GM21447 (cell line): ENCODE measurements at regions not wholly inside any gene's neighbourhood (a gene's known extent, or its start where the extent isn't known, plus 50 kb on each side); places are given as distances from the start of the nearest gene placed in this dataset.
"Not testable (repeated sequence)": the region's sequence is repeated elsewhere in the genome, so short reads cannot be mapped to it uniquely, and the experiment has no call there.

Source experiments
- ATAC-seq: cut with Tn5 transposase; IDR thresholded peaks from one replicate; pipeline ENCODE4 v1.9.1; 2021; ENCODE audit not compliant: unreplicated experiment

DNA sequence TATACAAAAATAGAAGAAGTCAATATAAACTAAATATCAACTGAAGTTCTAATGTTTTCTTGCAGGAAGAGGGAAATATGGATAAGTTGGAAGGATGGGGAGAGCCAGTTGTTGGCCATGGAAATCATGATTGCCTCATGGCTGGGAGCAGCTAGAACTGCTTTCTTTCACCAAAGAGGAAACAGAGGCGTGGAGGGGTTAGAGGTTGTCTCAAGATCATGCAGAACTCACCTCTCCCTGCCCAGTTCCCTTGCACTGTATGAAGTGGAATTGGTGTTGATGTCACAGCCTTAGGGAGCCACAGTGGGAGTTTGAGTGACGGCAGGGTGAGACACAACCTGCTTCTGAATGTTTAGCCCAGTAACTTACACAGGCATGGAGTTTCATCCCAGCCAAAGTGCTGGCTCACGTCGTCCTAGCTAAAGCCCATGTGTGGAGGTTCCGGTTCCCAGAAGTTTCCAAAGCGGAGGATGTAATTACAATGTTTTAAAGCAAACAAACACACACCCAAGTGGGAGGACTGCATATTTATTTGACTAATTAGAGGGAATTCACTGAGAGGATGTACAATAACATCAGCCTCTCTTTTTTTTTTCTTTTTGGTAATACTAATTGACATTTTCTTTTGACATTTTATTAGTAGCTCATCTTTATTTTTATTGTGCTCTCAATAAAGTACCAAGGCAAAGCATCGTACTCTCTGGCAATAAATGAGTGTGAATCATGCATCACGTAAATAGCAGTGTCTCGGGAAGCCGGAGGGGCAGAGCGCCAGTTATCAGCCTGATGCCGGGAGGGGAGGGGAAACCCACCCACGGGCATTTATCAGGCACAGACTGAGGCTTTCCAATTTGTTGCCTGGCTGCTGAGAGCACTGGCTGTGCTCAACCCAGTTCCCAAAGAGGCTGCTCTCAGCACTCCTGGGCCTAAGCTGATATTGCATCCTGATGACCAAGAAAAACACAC, 118.7 kb upstream of the CDH5 start:
- ATAC-seq: no peak

DNA sequence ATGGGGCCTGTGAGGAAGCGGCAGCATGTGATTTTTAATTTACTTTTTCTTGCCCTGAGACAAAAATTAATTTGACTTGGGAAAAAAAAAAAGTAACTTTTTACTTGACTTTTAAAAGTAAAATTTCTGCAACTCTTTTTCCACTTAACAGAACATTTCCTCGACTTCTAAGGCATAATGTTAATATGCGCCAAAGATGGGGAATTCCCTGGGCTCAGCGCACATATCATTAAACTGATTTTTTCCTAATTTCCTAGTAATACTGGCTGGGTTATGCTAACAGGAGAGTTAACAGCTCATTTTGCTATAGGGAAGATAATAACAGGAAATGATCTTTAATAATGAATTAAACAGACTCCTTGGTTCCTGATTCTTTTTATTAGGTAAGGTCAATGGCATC, 120.6 kb upstream of the CDH5 start:
- ATAC-seq: no peak

DNA sequence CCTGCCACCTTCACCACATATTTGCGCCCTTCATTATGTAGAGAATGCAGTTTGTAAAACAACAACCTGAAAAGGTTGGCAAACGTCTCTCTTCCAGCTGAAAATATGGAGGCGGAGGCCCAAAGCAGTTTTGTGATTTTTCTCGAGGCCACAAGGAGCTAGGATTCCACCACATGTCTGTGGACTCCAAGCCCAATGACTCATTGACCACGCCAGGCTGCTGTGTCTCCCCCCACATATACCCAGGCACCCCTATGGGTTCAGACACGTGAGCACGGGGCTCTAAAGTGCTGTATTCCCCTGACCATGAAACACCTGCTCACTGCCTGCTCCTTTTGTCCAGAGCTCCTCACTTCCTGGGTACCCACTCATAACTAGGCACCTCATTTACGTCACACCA, 121.4 kb upstream of the CDH5 start:
- no peak for ATAC-seq

DNA sequence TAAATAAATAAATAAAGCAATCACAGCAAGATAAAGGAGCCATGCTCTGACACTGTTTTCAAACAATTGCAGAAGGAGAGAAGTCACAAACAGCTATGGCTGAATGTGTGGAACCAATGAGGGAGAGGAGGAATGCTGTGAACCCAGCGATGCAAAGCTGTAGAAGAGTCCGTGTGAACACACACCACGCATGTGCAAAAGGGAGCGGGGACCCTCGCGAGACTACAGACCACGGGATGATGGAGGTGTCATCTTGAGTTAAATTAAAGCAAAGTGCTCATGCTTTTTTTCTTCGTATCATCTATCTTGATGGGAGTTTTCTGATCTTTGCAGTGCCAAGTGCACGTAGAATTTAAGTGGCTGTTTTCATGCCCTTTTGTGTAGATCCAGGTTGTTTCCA, 123.8 kb upstream of the CDH5 start:
- ATAC-seq: no peak

DNA sequence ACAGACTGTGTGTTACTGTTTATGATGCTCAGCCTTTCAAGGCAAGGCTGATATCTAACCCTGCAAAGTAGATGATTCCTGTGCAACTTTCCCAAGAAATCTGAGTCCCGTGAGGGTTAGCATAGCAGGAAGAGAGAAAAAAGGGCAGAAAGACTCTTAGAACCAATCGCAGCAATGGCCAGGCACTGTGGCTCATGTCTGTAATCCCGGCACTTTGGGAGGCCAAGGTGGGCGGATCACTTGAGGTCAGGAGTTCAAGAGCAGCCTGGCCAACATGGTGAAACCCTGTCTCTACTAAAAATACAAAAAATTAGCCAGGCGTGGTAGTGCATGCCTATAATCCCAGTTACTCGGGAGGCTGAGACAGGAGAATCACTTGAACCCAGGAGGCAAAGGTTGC, 124.3 kb upstream of the CDH5 start:
- not testable (repeated sequence) for ATAC-seq

DNA sequence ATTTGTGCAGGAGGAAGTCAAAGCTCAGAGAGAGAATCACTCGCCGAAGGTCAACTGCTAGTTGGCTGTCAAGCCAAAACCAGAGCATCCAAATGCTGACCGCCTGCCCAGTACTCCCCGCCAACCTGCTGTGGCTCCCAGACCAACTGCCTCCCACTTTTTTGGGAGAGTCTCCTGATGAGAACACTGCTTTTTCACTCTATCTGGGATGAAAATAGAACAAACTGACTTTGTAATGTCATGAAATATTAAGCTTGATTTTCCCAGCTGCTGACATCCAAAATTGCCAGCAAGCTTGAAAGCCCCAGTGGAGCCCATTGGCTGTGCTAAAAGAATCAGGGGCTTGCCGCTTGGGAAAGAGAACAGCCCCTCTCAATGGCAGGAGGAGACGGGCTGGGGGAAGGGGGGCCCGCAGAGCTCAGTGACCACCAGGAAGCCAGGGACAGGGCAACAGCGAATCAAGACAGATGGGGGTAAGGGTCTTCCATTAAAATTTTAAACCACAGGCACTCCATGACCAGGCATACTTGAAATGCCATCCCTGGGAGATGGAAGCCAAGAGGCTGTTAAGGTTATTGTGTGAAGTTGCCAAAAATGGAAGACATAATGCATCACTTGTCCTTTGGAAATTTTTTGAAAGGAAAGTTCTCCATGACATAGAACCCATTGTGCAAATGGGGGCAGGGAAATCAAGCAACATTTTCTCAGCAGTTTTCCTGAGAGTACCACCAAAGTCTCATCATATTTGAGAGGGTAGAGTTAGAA, 125.7 kb upstream of the CDH5 start:
- ATAC-seq: no peak

DNA sequence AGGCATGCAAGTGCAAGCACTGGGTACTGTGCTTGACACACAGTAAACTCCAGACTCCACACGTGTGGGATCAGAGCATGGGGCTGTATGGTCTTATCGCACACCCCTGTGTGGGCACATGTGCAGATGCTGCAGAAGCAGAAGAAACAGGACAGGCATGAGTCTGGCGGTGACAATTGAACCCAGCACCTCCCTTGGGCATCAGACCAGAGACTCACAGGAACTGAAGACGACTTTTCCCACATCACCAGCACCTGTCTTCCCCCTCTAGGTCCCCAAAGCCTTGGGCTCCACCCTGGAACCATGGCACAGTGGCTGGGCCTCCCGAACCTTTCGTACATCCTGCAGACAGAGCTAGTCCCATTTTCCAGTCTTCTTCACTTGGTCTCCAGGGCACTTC, 126.4 kb upstream of the CDH5 start:
- no peak for ATAC-seq

DNA sequence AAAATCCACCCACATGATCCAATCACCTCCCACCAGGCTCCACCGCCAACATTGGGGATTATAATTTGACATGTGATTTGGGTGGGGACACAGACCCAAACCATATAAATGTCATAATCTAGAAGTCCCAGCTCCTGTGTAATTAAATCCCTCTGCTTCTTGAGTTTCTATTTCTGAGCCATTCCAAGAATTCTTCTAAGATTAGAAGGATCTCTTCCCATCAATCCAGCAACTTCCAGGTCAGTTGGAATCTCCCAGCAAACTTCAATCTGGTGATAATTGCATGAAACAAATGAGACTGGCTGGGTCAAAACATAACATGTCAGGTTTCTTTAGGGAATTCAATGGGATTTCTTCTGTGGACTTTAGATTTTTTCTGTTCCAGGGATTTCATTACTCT, 127.8 kb upstream of the CDH5 start:
- no peak for ATAC-seq

DNA sequence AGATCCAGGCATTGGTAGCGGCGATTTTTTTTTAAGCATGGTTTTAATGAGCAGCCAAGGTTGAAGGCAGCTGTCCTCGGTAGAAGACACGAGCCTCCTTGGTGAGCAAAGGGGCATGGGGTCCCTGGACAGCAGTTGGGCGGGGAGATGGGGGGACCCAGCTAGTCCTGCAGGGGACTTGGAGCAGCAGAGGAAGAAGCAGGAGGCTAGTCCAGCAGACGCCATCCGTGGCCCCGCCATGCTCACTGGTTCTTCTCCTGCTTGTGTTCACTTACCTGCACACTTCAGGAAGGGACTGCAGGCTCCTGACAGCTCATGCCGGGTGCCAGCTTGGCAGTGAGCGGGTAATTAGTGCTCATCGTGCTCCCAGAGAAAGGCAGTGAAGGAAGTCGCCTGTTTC, 130.2 kb upstream of the CDH5 start:
- no peak for ATAC-seq

DNA sequence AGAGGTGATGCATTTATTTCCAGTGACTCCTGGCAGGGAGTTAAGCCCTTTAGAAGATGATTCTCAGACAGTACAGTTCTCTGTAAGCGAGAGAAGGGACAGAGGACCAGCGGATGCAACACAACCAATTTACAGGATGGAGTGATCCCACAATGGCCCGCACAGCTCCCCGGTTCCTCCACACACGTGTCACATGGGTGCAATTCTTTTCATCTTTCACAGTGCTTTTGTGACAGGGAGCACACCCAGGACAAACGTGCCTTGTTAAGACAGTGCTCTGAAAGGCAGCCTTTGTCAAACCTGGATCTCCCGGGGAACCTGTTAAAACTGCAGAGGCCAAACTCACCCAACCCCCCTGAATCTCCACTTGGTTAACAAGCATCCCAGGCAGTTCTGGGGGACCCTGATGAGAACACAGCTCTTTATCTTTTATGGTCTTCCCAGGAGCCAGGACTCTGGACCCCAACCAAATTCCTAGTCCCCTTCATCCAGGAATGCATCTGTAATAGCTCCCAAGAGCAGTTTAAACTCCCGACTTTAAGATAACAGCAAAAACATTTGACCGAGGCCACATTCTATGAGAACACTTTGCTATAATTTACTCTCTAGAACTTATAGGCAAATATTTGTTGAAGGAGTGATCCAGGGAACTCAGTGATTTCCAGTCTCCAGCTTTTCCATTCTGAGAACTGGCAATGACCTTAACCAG, 134.9 kb upstream of the CDH5 start:
- no peak for ATAC-seq

DNA sequence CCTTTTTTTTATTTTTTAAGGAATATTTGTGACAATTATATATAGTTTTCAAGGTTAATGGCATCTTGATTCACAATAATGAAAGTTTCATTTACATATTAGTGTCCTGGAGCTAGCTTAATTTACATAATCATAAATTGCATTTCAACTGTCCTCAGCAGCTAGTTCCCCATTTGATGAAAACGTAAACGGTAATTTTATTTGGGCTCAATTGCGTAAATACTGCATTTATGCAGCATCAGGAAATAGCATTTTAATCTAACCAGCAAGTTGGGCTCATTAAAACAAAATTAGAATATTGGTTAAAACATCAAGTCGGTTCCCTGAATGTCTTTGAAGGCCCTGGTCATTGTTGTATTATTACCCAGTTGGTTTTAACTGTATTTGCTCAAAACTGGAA, 136.8 kb upstream of the CDH5 start:
- no peak for ATAC-seq

DNA sequence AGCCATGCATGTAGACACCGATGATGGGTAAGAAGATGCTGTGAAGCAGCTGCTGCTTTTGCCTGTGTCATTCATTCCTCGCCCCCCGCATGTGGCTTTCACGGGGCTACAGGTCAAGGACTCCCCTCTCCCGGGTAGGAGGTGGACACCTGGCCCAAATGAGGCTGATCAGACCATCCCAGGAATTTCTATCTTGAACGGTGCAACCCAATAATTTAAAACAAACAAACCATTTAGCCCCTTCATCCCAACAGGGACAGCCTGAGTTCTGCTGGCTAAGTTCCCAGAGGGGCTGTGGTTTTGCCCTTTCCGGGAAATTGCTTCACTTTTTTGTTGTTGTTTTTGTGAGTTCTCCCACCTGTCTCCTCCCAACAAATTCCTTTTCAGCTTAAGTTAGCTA, 137.7 kb upstream of the CDH5 start:
- ATAC-seq: no peak

DNA sequence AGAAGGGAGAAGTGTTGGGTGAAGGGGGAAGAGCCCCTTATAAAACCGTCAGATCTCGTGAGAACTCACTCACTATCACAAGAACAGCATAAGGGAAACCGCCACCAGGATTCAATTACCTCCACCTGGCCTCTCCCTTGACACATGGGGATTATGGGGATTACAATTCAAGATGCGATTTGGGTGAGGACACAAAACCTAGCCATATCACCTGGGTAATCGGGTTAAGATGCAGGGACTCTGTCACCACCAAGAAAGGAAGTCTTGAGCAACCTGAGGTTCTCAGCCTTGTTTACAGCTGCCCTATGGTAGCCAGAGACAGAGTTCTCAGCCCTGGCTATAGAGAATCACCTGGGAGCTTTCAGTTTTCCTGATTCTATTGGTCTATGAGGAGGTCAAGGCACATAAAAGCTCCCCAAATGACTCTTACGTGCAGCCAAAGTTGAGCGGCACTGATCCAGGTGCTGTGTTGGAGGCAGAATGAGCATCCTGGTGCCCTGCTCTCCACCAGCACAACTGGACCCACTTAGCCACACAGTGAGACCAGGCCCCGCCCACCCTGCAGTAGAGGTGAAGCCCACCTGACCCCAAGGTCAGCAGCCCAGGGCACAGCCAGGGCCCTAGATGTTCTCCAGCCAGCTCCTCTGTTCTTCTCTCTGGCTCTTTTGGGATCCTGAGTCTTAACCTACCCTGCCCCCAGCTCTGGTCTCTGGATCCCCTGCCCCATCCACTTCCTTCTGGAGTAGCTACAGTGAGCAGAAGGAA, 138.5 kb upstream of the CDH5 start:
- no peak for ATAC-seq

DNA sequence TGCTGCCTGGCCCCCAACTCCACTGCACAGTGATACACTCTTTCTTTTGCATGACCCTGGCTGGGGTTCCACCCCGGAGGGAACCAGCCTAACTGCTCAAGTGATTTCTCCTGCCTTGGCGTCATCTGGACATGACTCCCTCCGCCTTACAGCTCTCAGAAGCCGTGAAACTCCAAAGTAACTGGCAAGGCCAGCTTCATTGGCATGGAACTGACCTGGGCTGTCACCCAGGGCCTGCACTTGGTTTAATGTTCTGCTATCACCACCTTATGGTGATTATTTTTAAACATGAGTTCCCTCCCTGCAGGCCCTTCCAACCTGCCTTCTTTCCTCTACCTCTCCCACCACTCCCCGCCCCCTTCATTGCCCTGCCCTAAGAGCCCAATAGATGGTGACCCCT, 139.7 kb upstream of the CDH5 start:
- ATAC-seq: no peak

DNA sequence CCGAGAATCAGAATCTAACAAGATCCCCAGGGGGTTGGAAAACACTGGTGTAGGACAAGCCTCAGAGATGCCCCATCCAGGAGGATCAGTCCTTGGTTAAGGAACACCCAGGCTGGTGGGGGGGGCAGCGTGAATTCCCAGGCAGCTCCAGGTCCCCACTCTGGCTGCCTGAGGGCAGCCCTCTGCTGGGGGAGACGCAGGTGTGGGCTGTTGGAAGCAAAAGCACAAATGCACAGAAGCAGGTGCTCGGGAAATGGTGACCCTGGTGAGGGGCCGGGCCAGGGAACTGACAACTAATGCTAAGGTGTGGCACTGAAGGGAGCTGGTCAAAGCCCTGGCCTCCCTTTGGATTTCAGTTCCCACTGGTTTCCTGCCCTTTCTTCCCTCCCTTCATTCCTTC, 140.8 kb upstream of the CDH5 start:
- ATAC-seq: no peak

DNA sequence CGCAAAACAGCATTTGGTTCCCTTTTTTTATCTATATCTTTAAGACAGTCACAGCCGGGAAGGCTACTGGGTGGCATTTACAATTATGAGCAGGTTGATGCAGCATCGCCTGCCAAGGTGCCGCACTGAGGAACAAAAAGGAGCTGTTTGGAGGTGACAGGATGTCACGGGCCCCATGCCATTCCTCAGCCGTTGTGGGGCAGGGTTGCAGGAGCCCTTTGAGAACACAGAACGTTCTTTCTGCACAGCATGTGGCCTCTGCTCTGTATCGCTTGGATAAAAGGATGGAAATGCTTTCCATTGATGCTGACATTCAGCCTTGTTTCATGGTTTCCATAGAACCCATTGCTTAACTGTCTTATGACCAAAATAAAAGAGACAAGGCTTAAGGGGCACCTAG, 141.9 kb upstream of the CDH5 start:
- no peak for ATAC-seq

DNA sequence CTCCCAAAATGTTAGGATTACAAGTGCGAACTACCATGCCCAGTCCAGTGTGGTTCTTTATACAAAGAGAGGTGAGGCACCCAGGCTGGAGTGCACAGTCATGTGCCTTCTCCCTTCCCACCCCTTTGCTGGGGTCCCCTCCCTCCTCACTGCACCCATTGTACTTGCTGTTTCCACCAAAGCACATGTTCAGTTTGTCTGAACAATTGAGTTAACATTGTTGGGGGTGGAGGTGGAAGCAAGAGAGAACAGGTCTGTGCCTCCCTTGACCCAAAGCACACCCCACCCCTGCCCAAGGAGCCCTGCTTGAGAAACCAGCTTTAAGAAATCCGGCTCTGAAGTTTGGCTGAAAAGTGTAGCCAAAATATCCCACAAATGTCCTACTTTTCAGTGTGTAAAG, 142.3 kb upstream of the CDH5 start:
- no peak for ATAC-seq

DNA sequence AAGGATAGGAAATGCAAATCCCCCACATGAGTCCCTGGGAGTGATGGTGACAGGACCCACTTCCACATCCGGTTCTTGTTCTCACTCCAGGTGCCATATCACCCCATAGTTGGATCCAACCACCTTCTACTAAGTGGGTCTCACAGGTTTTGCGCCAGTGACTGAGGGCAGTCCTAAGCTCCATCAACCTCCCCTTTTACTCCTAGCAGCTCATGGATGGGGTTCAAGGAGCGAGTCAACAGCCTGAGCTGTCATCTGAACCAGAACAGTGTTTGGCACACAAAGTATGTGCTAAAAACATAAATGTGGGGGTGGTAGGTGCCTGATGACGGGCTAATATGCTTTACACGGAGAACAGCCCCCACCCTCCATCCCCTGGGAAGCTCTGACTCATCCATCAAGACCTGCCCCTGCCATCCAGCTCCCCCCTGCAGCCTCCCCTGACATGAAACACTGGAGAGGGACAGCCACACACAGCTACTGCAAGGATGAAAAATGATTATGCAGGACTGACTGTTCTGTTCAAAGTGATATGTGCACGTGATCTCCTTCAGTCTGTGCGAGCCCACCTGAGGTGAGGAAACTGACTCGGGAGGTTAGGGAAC, 143.2 kb upstream of the CDH5 start:
- no peak for ATAC-seq

DNA sequence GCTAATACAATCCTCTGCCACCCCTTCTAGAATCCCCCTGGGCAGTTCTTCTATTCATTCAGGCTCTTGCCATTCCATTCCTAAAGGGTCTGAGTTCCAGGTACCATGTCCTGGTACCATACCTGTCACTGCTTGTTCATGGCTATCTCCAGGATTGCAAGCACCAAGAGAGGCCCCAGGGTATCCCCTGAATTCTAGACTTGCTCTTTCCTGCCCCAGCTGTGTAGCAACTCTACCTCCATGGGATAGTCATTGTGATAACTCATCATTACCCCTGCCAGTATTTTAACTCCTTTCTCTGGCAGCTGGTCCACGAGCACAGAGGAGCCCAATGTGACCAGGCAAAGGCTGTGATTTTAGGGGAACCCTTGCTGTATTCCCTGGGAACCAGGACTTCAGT, 143.7 kb upstream of the CDH5 start:
- ATAC-seq: no peak

DNA sequence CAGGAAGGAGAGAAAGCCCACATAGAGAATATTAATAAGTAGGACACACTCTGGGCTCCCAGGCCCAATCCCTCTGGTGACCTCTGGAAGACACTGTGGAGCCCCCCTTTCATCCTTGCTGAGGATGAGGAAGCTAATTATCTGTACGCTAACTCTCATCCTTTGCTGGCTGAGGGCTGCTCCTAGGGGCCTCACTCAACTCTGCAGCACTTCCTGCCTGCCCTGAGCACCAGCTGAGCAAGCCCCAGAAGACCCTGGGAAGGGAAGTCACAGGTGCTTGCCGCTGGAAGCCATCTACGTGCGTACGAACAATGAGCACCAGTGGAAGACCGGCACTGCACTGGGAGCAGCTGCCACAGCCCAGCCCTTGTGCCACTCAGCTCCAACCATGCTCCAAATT, 145.8 kb upstream of the CDH5 start:
- ATAC-seq: no peak

DNA sequence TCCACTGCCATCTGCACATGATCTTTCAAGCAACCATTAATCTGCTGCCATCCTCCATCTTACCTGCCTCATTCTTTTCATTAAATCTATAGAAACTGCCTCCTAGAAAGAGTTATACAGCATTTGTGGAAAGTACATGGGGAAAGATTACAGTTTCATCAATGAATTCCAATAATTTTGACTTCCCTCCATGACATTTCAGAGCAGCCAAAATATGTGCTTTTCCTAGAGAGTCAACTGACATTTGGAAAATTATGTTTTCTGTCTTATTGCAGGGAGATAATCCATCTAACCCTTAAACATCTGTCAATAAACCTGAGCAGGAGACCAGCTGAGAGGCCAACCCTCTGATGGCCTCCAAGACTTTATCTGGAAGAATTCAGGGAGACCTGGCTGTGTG, 147.0 kb upstream of the CDH5 start:
- ATAC-seq: no peak
